ENCODE measurements at regions not wholly inside any gene's neighbourhood (a gene's known extent, or its start where the extent isn't known, plus 50 kb on each side); places are given as distances from the start of the nearest gene placed in this dataset.

DNA sequence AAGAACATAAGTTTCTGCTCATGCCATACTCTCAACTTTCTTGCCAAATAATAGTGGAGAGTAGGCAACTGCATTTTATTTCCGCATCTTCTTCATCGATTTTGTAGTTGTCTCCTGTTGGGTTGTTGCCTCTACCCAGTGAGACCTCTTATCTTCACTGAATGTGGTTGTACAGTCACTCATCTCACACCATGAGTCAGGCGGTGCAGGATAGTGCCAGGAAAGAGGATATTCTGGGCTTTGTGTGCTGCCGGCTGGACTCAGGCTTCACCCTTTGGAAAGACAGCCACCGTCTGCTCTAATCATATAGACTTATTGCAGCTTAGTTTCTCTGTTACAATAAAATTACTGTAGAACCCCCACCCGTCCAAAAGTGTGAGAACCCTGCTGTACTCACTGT lies 154.3 kb upstream of the USP24 start:
- POLR2A ChIA-PET: no interaction called here
- no peak for DNase-seq (ENCODE audit: low read depth, low spot score)
- Histone ChIP-seq H3K4me3 (ENCODE audit: low read depth, low read length) (no peak overlapping the region), H3K27ac (ENCODE audit: low read depth, low read length) (no peak overlapping the region), H3K9me3 (ENCODE audit: control insufficient read depth, insufficient read depth, low read length) (0 out of 2 replicates have a peak, but pooled peaks cover 2% of the 10 kb centered on the region), H3K27me3 (ENCODE audit: control insufficient read depth, insufficient read depth, low read length) (no peaks in the 10 kb centered on the region)
- no peak for TF ChIP-seq CTCF (IDR thresholded peaks at IDR 0.05; ENCODE audit: low read depth, low read length)
- CTCF ChIA-PET: no interaction called here

DNA sequence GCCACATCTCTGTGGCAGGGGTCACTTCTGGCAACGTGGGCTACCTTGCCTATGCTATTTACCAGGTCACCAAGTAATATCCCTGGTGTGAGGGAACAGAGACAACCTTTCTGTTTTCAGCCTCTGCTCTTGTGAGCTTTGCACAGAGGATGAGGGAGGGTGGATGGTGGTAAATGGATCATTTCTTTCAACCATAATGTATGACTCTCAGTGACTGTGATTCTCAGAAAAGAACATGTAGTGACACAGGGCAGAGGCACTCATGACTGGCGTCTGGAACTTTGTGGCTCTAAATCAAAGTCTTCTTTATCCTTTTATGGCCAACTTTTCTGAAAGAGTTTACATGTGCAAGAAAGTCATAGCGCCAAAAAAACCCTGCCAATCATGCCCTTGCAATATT lies 153.5 kb upstream of the USP24 start:
- no peak for DNase-seq (ENCODE audit: low read depth, low spot score)
- TF ChIP-seq CTCF (IDR thresholded peaks at IDR 0.05; ENCODE audit: low read depth, low read length): no peak
- Histone ChIP-seq H3K4me3 (ENCODE audit: low read depth, low read length) (no peak overlapping the region), H3K27ac (ENCODE audit: low read depth, low read length) (no peak overlapping the region), H3K9me3 (ENCODE audit: control insufficient read depth, insufficient read depth, low read length) (0 out of 2 replicates have a peak, but pooled peaks cover 2% of the 10 kb centered on the region), H3K27me3 (ENCODE audit: control insufficient read depth, insufficient read depth, low read length) (no peaks in the 10 kb centered on the region)
- ChIA-PET POLR2A (no interaction called here), CTCF (no interaction called here)

- H3K27me3 ChIP-seq (ENCODE audit: control insufficient read depth, insufficient read depth, low read length): no peaks in the 10 kb centered on the region
- no peak overlapping the region for H3K4me3 ChIP-seq (ENCODE audit: low read depth, low read length)
- H3K27ac ChIP-seq (ENCODE audit: low read depth, low read length): no peak overlapping the region
- TF ChIP-seq CTCF (IDR thresholded peaks at IDR 0.05; ENCODE audit: low read depth, low read length): no peak
- ChIA-PET POLR2A (no interaction called here), CTCF (no interaction called here)
- DNase-seq (ENCODE audit: low read depth, low spot score): no peak
- 0 out of 2 replicates have a peak, but pooled peaks cover 2% of the 10 kb centered on the region for H3K9me3 ChIP-seq (ENCODE audit: control insufficient read depth, insufficient read depth, low read length)
Observed at GRCh38 chr1:55367273-55367672, 152.1 kb upstream of the USP24 start.

DNA sequence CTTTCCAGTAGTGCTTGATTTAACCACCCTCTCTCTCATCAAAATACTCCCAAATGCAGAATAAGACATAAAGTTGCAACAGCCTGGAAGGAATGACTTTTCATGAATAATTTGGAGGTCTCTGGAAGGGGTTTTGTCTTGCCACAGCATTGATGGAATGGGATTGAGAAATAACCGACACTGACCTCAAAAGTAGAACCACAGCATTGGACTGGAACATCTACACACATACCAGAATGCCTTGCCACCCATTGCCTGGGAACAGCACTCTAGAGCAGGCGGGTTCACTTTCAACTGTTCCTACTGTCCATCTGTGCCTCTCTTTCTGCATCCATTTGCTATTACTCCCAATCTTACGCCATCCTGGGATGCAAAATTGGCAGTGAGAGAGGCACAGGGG lies 149.1 kb upstream of the USP24 start:
- DNase-seq (ENCODE audit: low read depth, low spot score): no peak
- Histone ChIP-seq H3K27ac (ENCODE audit: low read depth, low read length) (no peak overlapping the region), H3K9me3 (ENCODE audit: control insufficient read depth, insufficient read depth, low read length) (0 out of 2 replicates have a peak, but pooled peaks cover 2% of the 10 kb centered on the region), H3K27me3 (ENCODE audit: control insufficient read depth, insufficient read depth, low read length) (no peaks in the 10 kb centered on the region), H3K4me3 (ENCODE audit: low read depth, low read length) (no peak overlapping the region)
- POLR2A ChIA-PET: no interaction called here
- TF ChIP-seq CTCF (IDR thresholded peaks at IDR 0.05; ENCODE audit: low read depth, low read length): no peak
- CTCF ChIA-PET: interaction anchor here (3.0 kb wide), 1 partner anchor 12 kb away, joined by 13 read pairs; no protein-coding TSS in a partner anchor

DNA sequence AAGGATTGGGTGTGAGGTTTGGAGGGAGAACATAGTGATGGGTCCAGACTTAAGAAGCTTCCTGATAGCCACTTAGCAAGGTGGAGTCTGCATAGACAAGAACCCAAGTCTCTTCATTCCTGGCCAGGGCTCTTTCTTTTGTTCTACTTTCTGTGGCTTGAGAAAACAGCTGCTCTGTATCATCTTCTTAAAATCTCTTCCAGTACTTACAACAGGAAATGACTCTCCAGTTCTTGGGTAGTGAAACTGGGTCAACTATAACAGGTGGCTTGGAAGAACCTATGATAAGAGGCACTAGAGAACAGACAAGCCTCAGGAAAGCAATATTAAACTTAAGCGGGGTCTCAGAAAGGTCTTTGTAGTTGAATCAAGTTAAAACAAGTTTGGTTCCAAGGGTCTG lies 148.1 kb upstream of the USP24 start:
- Histone ChIP-seq H3K27ac (ENCODE audit: low read depth, low read length) (no peak overlapping the region), H3K9me3 (ENCODE audit: control insufficient read depth, insufficient read depth, low read length) (0 out of 2 replicates have a peak, but pooled peaks cover 2% of the 10 kb centered on the region), H3K27me3 (ENCODE audit: control insufficient read depth, insufficient read depth, low read length) (no peaks in the 10 kb centered on the region), H3K4me3 (ENCODE audit: low read depth, low read length) (no peak overlapping the region)
- ChIA-PET CTCF (interaction anchor here (3.0 kb wide), 1 partner anchor 13 kb away, joined by 13 read pairs; no protein-coding TSS in a partner anchor), POLR2A (no interaction called here)
- DNase-seq (ENCODE audit: low read depth, low spot score): peak; percentile 39
- TF ChIP-seq CTCF (IDR thresholded peaks at IDR 0.05; ENCODE audit: low read depth, low read length): no peak
